Adipocyte (in vitro differentiated cells): ENCODE measurements at regions not wholly inside any gene's neighbourhood (a gene's known extent, or its start where the extent isn't known, plus 50 kb on each side); places are given as distances from the start of the nearest gene placed in this dataset.
A peak's percentile ranks its signal among the peaks of the same experiment; 100 is the strongest.

Experiments
- DNase-seq: peaks from one replicate; pipeline ENCODE4 v3.0.0-alpha.2; 2015; ENCODE audit warnings: low read depth
- H3K27me3 ChIP-seq: replicated peaks from 2 replicates; pipeline ENCODE4 v1.7.0; 2013; ENCODE audit warnings: mild to moderate bottlenecking, low read length, moderate library complexity; ENCODE audit not compliant: control insufficient read depth, insufficient read depth
- H3K36me3 ChIP-seq: 2 replicates; pipeline ENCODE4 v1.7.0; 2013; ENCODE audit warnings: low read length, mild to moderate bottlenecking, moderate library complexity; ENCODE audit not compliant: control insufficient read depth, insufficient read depth, severe bottlenecking
- H3K4me1 ChIP-seq: 2 replicates; pipeline ENCODE4 v1.7.0; 2013; ENCODE audit warnings: mild to moderate bottlenecking, low read length, moderate library complexity; ENCODE audit not compliant: control insufficient read depth, insufficient read depth
- H3K4me3 ChIP-seq: 2 replicates; pipeline ENCODE4 v1.7.0; 2013; ENCODE audit warnings: mild to moderate bottlenecking, low read length, moderate library complexity
- H3K9ac ChIP-seq: 2 replicates; pipeline ENCODE4 v1.7.0; 2013; ENCODE audit warnings: mild to moderate bottlenecking, low read length, moderate library complexity
- H3K9me3 ChIP-seq: 2 replicates; pipeline ENCODE4 v1.7.0; 2013; ENCODE audit warnings: mild to moderate bottlenecking, low read length, moderate library complexity; ENCODE audit not compliant: control insufficient read depth

GRCh38 chr1:30358500-30358899 is 364.9 kb downstream of the MATN1 start:
- Histone ChIP-seq H3K36me3 (no peaks in the 10 kb centered on the region), H3K9ac (no peak overlapping the region), H3K27me3 (peaks cover 13% of the 10 kb centered on the region), H3K9me3 (peaks cover 2% of the 10 kb centered on the region), H3K4me1 (no peaks in the 10 kb centered on the region), H3K4me3 (no peak overlapping the region)
- DNase-seq = no peak

GRCh38 chr1:30356839-30357238 is 366.5 kb downstream of the MATN1 start:
- Histone ChIP-seq H3K9me3 (peaks cover 2% of the 10 kb centered on the region), H3K36me3 (no peaks in the 10 kb centered on the region), H3K9ac (no peak overlapping the region), H3K4me1 (no peaks in the 10 kb centered on the region), H3K4me3 (no peak overlapping the region), H3K27me3 (peaks cover 8% of the 10 kb centered on the region)
- no peak for DNase-seq

GRCh38 chr1:30354410-30354809 is 369.0 kb downstream of the MATN1 start:
- no peak for DNase-seq
- H3K36me3 ChIP-seq = no peaks in the 10 kb centered on the region
- H3K27me3 ChIP-seq = peaks cover 8% of the 10 kb centered on the region
- H3K4me1 ChIP-seq = no peaks in the 10 kb centered on the region
- no peak overlapping the region for H3K4me3 ChIP-seq
- H3K9ac ChIP-seq = no peak overlapping the region
- peaks cover 1% of the 10 kb centered on the region for H3K9me3 ChIP-seq

- no peaks in the 10 kb centered on the region for H3K36me3 ChIP-seq
- H3K27me3 ChIP-seq = peaks cover 8% of the 10 kb centered on the region
- peak; percentile 7 for DNase-seq
- H3K4me3 ChIP-seq = no peak overlapping the region
- no peak overlapping the region for H3K9ac ChIP-seq
- H3K9me3 ChIP-seq = peaks cover 6% of the 10 kb centered on the region
- H3K4me1 ChIP-seq = no peaks in the 10 kb centered on the region
Measured at GRCh38 chr1:30353637-30354036, 369.7 kb downstream of the MATN1 start.

GRCh38 chr1:30348147-30348546 is 375.2 kb downstream of the MATN1 start:
- Histone ChIP-seq H3K9me3 (peaks cover 33% of the 10 kb centered on the region), H3K4me1 (no peaks in the 10 kb centered on the region), H3K4me3 (no peak overlapping the region), H3K9ac (no peak overlapping the region), H3K36me3 (no peaks in the 10 kb centered on the region), H3K27me3 (peaks cover 13% of the 10 kb centered on the region)
- DNase-seq = no peak

- Histone ChIP-seq H3K9ac (no peak overlapping the region), H3K27me3 (peaks cover 30% of the 10 kb centered on the region), H3K4me3 (no peak overlapping the region), H3K9me3 (peaks cover 33% of the 10 kb centered on the region), H3K4me1 (no peaks in the 10 kb centered on the region), H3K36me3 (no peaks in the 10 kb centered on the region)
- DNase-seq = no peak
Measured at GRCh38 chr1:30345491-30346130, 377.8 kb downstream of the MATN1 start.

- no peak overlapping the region for H3K4me3 ChIP-seq
- H3K4me1 ChIP-seq = no peaks in the 10 kb centered on the region
- H3K9me3 ChIP-seq = peaks cover 26% of the 10 kb centered on the region
- H3K27me3 ChIP-seq = peaks cover 30% of the 10 kb centered on the region
- H3K36me3 ChIP-seq = no peaks in the 10 kb centered on the region
- no peak overlapping the region for H3K9ac ChIP-seq
- no peak for DNase-seq
Measured at GRCh38 chr1:30343562-30343961, 379.8 kb downstream of the MATN1 start.

- Histone ChIP-seq H3K27me3 (peaks cover 30% of the 10 kb centered on the region), H3K4me1 (no peaks in the 10 kb centered on the region), H3K9me3 (peaks cover 17% of the 10 kb centered on the region), H3K9ac (no peak overlapping the region), H3K36me3 (no peaks in the 10 kb centered on the region), H3K4me3 (no peak overlapping the region)
- no peak for DNase-seq
Measured at GRCh38 chr1:30342535-30343141, 380.7 kb downstream of the MATN1 start.

GRCh38 chr1:30340934-30341333 is 382.5 kb downstream of the MATN1 start:
- Histone ChIP-seq H3K9me3 (peaks cover 10% of the 10 kb centered on the region), H3K27me3 (peaks cover 21% of the 10 kb centered on the region), H3K36me3 (no peaks in the 10 kb centered on the region), H3K4me3 (no peak overlapping the region), H3K4me1 (no peaks in the 10 kb centered on the region), H3K9ac (no peak overlapping the region)
- no peak for DNase-seq

- peaks cover 10% of the 10 kb centered on the region for H3K9me3 ChIP-seq
- H3K9ac ChIP-seq = no peak overlapping the region
- no peaks in the 10 kb centered on the region for H3K36me3 ChIP-seq
- no peak for DNase-seq
- H3K4me1 ChIP-seq = no peaks in the 10 kb centered on the region
- H3K4me3 ChIP-seq = no peak overlapping the region
- peaks cover 18% of the 10 kb centered on the region for H3K27me3 ChIP-seq
Measured at GRCh38 chr1:30339866-30340265, 383.5 kb downstream of the MATN1 start.

GRCh38 chr1:30338765-30339164 is 384.6 kb downstream of the MATN1 start:
- no peak for DNase-seq
- H3K9me3 ChIP-seq = peaks cover 7% of the 10 kb centered on the region
- H3K36me3 ChIP-seq = no peaks in the 10 kb centered on the region

GRCh38 chr1:30337324-30337620 is 386.1 kb downstream of the MATN1 start:
- no peak for DNase-seq
- no peaks in the 10 kb centered on the region for H3K4me1 ChIP-seq
- no peak overlapping the region for H3K9ac ChIP-seq
- peaks cover 12% of the 10 kb centered on the region for H3K27me3 ChIP-seq
- no peaks in the 10 kb centered on the region for H3K9me3 ChIP-seq
- H3K36me3 ChIP-seq = no peaks in the 10 kb centered on the region
- no peak overlapping the region for H3K4me3 ChIP-seq

More at GRCh38 chr1:30338765-30339164, 384.6 kb downstream of the MATN1 start:
- no peak overlapping the region for H3K4me3 ChIP-seq
- peaks cover 18% of the 10 kb centered on the region for H3K27me3 ChIP-seq
- no peaks in the 10 kb centered on the region for H3K4me1 ChIP-seq
- H3K9ac ChIP-seq = no peak overlapping the region
